ENCODE measurements at regions not wholly inside any gene's neighbourhood (a gene's known extent, or its start where the extent isn't known, plus 50 kb on each side); places are given as distances from the start of the nearest gene placed in this dataset.

GRCh38 chr1:235059221-235059620, 69.4 kb downstream of the TOMM20 start:
- no peak for DNase-seq (ENCODE audit: low spot score)
- no peaks in the 10 kb centered on the region for H3K36me3 Mint-ChIP-seq (ENCODE audit: low read depth, unreplicated experiment)
- H3K4me1 Mint-ChIP-seq (ENCODE audit: unreplicated experiment): peaks cover 24% of the 10 kb centered on the region
- no peaks in the 10 kb centered on the region for H3K27me3 Mint-ChIP-seq (ENCODE audit: unreplicated experiment)
- H3K9me3 Mint-ChIP-seq (ENCODE audit: unreplicated experiment): no peaks in the 10 kb centered on the region
- H3K4me3 Mint-ChIP-seq (ENCODE audit: unreplicated experiment): no peak overlapping the region
- no peak for TF ChIP-seq CTCF (IDR thresholded peaks at IDR 0.05; ENCODE audit: unreplicated experiment)
- no peak overlapping the region for H3K27ac Mint-ChIP-seq (ENCODE audit: unreplicated experiment)

- H3K4me3 Mint-ChIP-seq (ENCODE audit: unreplicated experiment): no peak overlapping the region
- no peak for TF ChIP-seq CTCF (IDR thresholded peaks at IDR 0.05; ENCODE audit: unreplicated experiment)
- DNase-seq (ENCODE audit: low spot score): no peak
- H3K36me3 Mint-ChIP-seq (ENCODE audit: low read depth, unreplicated experiment): no peaks in the 10 kb centered on the region
- no peaks in the 10 kb centered on the region for H3K9me3 Mint-ChIP-seq (ENCODE audit: unreplicated experiment)
- H3K4me1 Mint-ChIP-seq (ENCODE audit: unreplicated experiment): peaks cover 24% of the 10 kb centered on the region
- H3K27me3 Mint-ChIP-seq (ENCODE audit: unreplicated experiment): no peaks in the 10 kb centered on the region
- H3K27ac Mint-ChIP-seq (ENCODE audit: unreplicated experiment): no peak overlapping the region
Observed at GRCh38 chr1:235058695-235059094, 69.9 kb downstream of the TOMM20 start.

DNA sequence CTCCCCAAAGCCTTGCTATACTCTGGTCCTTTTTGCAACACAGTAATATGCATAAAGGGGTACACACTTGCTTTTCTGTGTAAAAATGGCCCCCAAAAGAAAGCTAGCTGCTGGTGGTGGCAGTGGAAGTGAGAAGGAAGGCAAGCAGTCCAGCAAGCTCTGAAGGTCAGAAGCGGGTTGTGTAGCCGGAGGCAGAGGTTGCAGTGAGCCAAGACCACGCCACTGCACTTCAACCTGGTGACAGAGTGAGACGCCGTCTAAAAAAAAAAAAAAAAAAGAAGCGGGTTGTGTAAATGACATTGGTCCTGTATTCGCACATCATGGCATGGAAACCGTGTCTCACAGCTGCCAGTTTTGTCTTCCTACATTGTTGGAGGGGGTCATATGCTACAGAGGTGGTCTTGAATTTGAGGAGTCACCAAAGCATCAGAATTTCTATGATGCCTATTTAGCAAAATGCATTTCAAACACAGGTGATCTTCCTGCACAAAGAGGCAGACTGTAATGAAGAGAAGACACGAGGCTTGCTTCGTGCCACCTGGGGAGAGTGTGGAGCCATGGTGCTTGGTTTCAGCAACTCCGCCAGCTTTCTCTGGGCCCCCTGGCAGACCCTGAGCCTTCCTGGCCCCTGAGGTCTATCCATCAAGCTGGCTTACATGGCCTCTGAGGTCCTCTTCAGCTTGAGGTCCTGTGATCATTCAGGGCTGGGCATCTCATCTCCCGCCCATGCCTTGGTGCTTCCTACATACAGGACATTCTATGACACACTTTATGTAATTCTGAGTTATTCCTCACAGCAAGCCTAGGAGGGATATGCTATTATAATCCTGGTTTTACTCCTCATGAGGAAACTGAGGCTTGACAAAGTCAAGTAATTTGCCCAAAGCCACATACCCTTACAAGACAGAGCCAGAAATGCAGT, 71.0 kb downstream of the TOMM20 start:
- Mint-ChIP-seq H3K4me3 (ENCODE audit: unreplicated experiment) (no peak overlapping the region), H3K27ac (ENCODE audit: unreplicated experiment) (no peak overlapping the region), H3K27me3 (ENCODE audit: unreplicated experiment) (no peaks in the 10 kb centered on the region), H3K9me3 (ENCODE audit: unreplicated experiment) (no peaks in the 10 kb centered on the region), H3K36me3 (ENCODE audit: low read depth, unreplicated experiment) (no peaks in the 10 kb centered on the region), H3K4me1 (ENCODE audit: unreplicated experiment) (peaks cover 14% of the 10 kb centered on the region)
- TF ChIP-seq CTCF (IDR thresholded peaks at IDR 0.05; ENCODE audit: unreplicated experiment): no peak
- DNase-seq (ENCODE audit: low spot score): no peak

DNA sequence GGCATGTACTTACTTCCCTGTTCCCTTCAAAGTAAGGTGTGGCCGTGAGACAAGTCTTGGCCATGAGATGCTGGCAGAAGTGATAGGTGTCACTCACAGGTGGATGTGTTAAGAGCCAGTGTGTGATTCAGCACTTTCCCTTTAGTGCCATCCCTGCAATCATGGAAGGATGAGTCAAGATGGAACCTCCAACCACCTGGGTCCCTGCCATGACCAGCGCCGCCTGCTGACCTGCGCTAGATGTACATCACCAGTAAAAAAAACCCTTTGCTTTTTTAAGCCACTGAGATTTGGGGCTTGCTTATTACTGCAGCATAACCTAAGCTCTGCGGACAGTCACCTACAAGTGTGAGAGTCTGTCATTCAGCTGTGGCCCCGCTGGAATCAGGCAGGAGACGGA, 71.7 kb downstream of the TOMM20 start:
- Mint-ChIP-seq H3K4me3 (ENCODE audit: unreplicated experiment) (no peak overlapping the region), H3K4me1 (ENCODE audit: unreplicated experiment) (peaks cover 14% of the 10 kb centered on the region), H3K36me3 (ENCODE audit: low read depth, unreplicated experiment) (no peaks in the 10 kb centered on the region), H3K27me3 (ENCODE audit: unreplicated experiment) (no peaks in the 10 kb centered on the region), H3K27ac (ENCODE audit: unreplicated experiment) (no peak overlapping the region), H3K9me3 (ENCODE audit: unreplicated experiment) (no peaks in the 10 kb centered on the region)
- TF ChIP-seq CTCF (IDR thresholded peaks at IDR 0.05; ENCODE audit: unreplicated experiment): no peak
- DNase-seq (ENCODE audit: low spot score): no peak

DNA sequence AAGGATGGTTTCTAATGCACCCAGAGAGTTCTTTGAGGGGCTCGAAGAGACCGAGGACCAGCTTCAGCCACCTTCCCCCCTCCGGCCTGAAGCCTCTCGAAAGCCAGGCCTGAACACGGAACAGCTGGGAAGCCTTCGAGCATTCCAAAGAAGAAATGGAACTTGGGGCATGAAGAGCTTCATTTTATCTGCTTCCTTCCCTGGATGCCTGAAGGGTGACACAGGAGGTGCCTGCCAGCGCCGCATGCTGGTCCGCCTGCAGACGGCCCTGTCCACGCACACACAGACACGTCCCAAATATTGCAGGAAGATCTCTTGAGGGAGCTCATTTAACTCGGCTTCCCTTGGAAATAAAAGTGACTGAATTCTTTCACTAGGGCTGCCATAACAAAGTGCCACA, 73.7 kb downstream of the TOMM20 start:
- Mint-ChIP-seq H3K36me3 (ENCODE audit: low read depth, unreplicated experiment) (no peaks in the 10 kb centered on the region), H3K27me3 (ENCODE audit: unreplicated experiment) (peaks cover 2% of the 10 kb centered on the region), H3K9me3 (ENCODE audit: unreplicated experiment) (no peaks in the 10 kb centered on the region), H3K27ac (ENCODE audit: unreplicated experiment) (no peak overlapping the region), H3K4me3 (ENCODE audit: unreplicated experiment) (no peak overlapping the region), H3K4me1 (ENCODE audit: unreplicated experiment) (peaks cover 5% of the 10 kb centered on the region)
- no peak for DNase-seq (ENCODE audit: low spot score)
- no peak for TF ChIP-seq CTCF (IDR thresholded peaks at IDR 0.05; ENCODE audit: unreplicated experiment)
